ENCODE measurements at regions not wholly inside any gene's neighbourhood (a gene's known extent, or its start where the extent isn't known, plus 50 kb on each side); places are given as distances from the start of the nearest gene placed in this dataset.
"Not testable (repeated sequence)": the region's sequence is repeated elsewhere in the genome, so short reads cannot be mapped to it uniquely, and the experiment has no call there.

- no peak for DNase-seq
Observed at GRCh38 chr3:95311272-95311671, 1248.4 kb downstream of the NSUN3 start.

GRCh38 chr3:95312650-95313049 lies 1249.8 kb downstream of the NSUN3 start:
- no peak for DNase-seq

DNA sequence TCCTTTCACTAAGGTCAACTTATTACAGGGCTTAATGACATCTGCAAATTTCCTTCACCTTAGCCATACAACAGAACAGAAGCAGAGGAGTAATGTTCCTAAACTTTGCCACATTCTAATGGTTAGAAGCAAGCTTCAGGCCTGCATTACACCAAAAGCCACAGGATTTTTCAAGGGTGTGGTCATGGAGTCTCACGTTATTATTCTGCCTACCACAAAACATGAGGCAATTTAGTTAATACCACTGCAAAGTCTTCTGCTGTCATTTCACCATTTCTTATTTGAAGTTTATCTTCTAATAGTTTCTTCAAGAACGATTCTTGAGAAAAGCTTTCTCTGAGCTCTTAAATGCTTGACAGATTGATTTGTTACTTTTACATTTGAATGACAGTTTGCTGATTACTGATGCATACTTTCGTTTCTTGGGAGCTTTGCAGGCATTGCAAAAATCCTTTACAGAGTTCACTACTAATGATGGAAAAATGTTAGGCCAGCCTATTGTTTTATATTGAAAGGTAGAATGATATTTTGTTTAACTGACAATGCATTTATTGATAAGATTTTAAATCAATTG lies 1257.1 kb downstream of the NSUN3 start:
- DNase-seq, result no peak

- DNase-seq, result no peak
Observed at GRCh38 chr3:95327478-95327877, 1264.6 kb downstream of the NSUN3 start.

GRCh38 chr3:95333826-95334225 lies 1271.0 kb downstream of the NSUN3 start:
- DNase-seq, result no peak

- DNase-seq, result no peak
Observed at GRCh38 chr3:95334461-95334860, 1271.6 kb downstream of the NSUN3 start.

GRCh38 chr3:95335517-95335916 lies 1272.7 kb downstream of the NSUN3 start:
- DNase-seq, result no peak

DNA sequence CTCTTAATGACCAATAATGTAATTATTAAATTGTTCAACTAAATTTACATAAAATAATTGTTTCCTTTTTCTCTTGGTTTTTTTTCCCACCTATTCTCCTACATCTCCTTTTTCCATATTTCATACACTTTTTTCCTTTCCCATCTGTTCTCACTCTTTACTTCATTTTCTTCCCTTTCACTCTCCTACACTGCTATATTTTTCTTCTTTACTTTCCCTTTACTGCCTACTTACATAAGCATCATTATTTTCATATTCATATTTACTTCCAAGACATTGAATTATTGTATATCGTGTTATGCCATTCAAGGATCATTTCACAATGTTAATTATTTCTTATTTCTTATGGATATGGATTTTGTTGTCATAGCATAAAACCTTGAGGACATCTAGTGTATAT lies 1275.6 kb downstream of the NSUN3 start:
- no peak for DNase-seq

DNA sequence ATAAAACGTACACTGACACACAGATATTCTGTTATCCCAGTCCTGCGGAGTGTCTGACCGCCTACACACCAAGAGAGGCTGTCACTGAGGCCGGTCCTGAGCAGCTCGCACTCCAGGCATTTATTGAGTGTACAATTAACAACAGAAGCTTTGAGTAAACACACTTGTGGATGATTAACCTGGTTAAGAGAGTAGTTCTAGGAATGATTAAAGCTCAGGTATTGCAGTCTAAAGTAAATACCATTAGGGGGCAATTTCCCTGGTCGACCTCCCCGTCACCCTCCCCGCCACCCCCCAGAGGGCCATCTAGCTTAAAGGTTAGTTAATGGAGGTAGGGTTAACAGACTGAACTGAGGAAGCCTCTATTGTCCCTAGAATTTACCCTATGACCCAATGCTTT lies 1278.5 kb downstream of the NSUN3 start:
- no peak for DNase-seq

DNA sequence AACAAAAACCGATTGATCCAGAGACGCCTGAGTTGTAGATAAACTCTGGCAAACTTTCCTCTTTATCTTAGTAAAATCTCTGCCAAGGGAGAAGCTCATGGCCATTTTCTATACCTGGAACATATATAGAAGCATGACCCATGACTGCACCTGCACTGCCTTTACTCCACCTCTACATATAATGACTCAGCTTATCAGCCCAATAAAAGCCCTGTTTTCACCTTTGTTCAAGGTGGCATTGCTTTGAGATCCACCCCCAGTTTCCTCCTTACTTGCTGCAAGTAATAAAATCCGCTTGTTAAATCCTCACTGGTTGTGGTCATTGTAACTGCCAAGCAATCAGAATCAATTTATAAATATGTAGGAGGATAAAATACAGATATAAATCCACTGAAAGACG lies 1280.4 kb downstream of the NSUN3 start:
- DNase-seq, result no peak

GRCh38 chr3:95343767-95344166 lies 1280.9 kb downstream of the NSUN3 start:
- DNase-seq, result no peak

GRCh38 chr3:95347936-95348335 lies 1285.1 kb downstream of the NSUN3 start:
- not testable (repeated sequence) for DNase-seq

DNA sequence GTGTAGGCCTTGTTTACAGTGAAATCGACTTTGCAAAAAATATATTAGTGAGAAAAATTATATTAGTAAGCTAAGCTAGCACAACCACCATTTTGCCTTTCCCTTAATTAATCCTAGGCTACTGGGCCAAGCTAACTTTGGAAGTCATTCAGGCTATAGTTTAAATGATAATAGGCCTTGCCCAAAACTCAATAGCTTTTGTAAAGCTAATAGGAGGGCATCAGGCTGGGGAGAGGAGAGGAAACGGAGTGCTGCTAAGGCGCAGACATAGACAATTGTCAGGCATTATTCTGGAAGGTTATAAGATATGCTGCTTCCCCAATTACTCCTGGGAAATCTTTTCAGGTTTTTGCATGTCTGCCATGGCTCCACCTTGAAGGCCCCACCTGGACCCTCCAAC lies 1286.0 kb downstream of the NSUN3 start:
- no peak for DNase-seq

- DNase-seq, result no peak
Observed at GRCh38 chr3:95350049-95350448, 1287.2 kb downstream of the NSUN3 start.

DNA sequence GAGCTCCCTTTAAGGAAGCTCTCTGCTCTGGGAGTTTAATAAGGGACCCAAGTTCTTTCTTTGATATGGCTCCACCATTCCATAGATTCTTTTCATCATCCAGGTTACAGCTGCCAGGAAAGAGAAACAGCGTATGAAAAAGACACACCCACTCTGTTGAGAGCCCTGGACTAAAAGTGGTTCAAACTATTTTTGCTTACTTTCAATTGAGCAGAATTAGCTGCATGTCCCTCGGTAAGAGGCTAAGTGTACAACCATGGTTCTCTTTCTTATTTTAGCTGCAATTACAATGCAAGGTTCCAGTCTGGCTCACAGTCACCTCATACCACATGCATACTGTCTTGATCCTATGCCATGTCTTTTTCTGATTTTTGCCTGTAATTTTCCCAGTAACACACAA lies 1288.3 kb downstream of the NSUN3 start:
- DNase-seq, result no peak

GRCh38 chr3:95352471-95352870 lies 1289.6 kb downstream of the NSUN3 start:
- DNase-seq, result no peak

GRCh38 chr3:95354489-95354888 lies 1291.6 kb downstream of the NSUN3 start:
- no peak for DNase-seq

DNA sequence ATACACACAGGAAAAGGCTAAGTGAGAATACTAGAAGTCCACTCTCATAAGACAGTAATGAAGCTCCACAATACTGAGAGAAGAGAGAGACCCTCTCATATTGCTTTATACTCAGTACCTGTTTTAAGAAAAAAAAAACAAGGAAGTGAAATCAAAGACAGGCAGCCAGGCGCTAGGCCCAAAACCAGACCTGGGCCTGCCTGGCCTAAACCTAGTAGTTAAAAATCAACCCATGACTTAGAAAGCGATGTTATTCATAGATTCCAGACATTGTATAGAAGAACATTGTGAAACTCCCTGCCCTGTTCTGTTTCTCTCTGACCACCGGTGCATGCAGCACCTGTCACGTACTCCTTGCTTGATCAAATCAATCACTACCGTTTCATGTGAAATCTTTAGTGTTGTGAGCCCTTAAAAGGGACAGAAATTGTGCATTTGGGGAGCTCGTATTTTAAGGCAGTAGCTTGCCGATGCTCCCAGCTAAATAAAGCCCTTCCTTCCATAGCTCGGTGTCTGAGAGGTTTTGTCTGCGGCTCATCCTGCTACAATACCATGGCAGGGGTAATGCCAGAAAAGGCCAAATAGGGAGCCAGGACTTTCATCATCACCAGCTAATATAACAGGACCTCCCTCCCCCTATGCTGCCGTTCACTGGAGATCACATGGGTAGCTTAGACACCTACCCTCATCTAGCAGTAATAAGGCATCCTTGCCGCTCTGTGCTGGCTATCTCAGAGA lies 1294.1 kb downstream of the NSUN3 start:
- no peak for DNase-seq

DNA sequence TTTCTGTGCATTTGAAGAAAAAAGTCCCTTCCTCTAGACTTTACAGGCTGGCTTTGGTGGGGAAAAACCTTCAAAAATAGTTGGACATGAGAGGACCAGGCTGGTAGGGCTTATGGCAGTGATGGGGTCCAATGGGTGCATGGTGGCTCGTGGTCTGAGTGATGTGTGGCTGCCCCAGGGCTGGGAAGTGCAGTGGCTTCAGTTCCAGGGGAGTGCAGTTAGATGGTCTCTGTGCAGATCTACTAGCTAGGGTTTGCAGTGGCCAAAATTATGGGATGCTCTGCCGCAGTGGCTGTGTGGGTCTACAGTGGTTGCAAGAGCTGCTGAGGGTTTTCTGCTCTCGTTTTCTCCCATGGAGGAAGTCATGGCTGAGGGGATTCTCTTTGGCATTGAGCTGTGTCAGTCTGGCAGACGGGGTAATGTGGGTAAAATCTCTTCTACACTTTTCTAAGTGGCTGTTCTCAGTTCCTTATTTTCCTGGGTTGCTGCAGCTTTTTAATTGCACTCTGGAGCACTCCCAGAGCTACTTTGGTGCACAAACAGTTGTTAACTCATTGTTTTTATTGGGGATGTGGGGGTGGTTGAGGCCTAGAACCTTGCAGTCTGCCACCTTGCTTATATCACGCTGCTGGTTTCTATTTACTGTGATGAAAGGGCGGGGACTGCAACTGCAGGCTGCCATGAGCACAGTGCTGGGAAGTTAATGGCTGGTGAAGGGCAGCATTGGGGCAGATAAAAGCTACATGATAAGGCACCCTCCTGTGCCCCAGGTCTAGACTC lies 1324.6 kb downstream of the NSUN3 start:
- DNase-seq, result no peak

- DNase-seq, result no peak
Observed at GRCh38 chr3:95389725-95390313, 1327.0 kb downstream of the NSUN3 start.

DNA sequence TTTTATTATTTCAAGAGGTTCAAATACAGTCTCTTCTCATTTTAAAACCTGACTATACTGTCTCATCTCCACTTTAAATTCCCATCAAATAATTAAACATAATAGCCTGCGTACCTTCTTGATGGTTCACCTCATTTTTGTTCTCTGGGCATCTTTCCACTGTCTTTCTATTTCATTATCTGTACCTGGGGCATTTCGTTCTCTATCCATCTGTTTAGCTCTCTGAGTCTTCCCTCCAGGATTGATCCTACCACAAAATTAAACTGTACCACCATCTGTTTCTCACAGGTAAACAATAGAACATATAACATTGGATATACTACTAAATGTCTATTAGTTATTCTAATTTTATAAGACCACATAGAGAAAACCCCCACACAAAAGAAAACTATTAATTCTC lies 1331.4 kb downstream of the NSUN3 start:
- DNase-seq, result no peak

DNA sequence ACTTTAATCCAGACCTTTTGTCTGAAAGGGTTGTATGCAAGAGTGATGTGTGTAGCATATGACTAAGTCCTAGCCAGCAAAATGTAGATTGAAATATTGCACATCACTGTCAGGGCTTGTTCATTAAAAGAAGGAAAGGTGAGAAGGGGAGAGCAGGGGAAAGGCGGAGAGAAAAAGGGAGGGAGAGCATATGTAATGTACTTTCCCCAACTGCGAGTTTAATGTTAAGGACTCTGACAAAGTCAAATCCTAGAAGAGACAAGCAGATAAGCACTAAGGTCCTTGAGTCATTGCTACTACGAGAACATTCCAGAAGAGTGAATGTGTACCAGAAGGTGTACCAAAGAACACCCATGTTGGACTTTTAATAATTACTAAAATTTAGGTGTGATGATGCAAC lies 1336.7 kb downstream of the NSUN3 start:
- no peak for DNase-seq

GRCh38 chr3:95401693-95402092 lies 1338.8 kb downstream of the NSUN3 start:
- no peak for DNase-seq
